Large intestine (tissue), 3 donors: ENCODE measurements at regions not wholly inside any gene's neighbourhood (a gene's known extent, or its start where the extent isn't known, plus 50 kb on each side); places are given as distances from the start of the nearest gene placed in this dataset.
A peak's percentile ranks its signal among the peaks of the same experiment; 100 is the strongest.

Experiments used
- DNase-seq, 2 donors: peaks; one replicate each; pipeline versions ENCODE4 v3.0.0 to v3.0.0-alpha.2; 2013
- H3K27ac ChIP-seq: one replicate; pipeline ENCODE4 v1.5.1; 2013; ENCODE audit warnings: low read length
- H3K27me3 ChIP-seq: 2 replicates; pipeline ENCODE4 v1.6.1; 2013; ENCODE audit warnings: low read length; ENCODE audit not compliant: control insufficient read depth, insufficient read depth
- H3K36me3 ChIP-seq: 2 replicates; pipeline ENCODE4 v1.6.1; 2013; ENCODE audit warnings: low read length; ENCODE audit not compliant: control insufficient read depth, insufficient read depth
- H3K4me1 ChIP-seq: one replicate; pipeline ENCODE4 v1.6.1; 2013; ENCODE audit warnings: low read length; ENCODE audit not compliant: control insufficient read depth, insufficient read depth
- H3K4me3 ChIP-seq: one replicate; pipeline ENCODE4 v1.5.1; 2013; ENCODE audit warnings: low read length
- H3K9me3 ChIP-seq: one replicate; pipeline ENCODE4 v1.6.1; 2013; ENCODE audit warnings: mild to moderate bottlenecking, low read depth, low read length, moderate library complexity; ENCODE audit not compliant: control insufficient read depth
- WGBS: methylation state at CpG from one replicate; pipeline ENCODE4 v1.1.5; 2013; ENCODE audit warnings: low lambda C conversion rate; ENCODE audit not compliant: insufficient coverage; 5-methylcytosine and 5-hydroxymethylcytosine counted together

DNA sequence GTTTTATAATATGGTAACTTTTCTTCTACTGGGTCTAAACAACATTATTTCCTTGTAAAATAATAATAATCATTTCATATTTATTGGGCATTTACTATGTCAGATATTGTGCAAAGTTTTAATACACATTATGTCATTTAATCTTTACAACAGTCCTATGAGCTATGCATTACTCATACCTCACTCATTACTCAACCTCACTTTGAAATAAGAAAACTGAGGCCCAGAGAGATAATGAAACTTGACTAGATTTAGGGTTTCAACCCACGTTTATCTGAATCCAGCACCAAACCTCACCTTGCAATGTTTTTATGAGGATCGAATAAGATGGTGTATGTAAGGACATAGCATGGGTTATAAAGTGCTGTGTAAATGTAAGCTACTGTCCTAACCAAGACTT lies 153.2 kb upstream of the SLC13A1 start:
- WGBS = 20% methylated on average over 1 of the region's 2 CpGs
- Histone ChIP-seq H3K4me1 (peaks cover 11% of the 10 kb centered on the region), H3K4me3 (no peak overlapping the region), H3K27ac (peak overlapping the region; percentile 91), H3K36me3 (no peaks in the 10 kb centered on the region), H3K9me3 (no peaks in the 10 kb centered on the region), H3K27me3 (no peaks in the 10 kb centered on the region)
- peak; percentile 33 to 69 for DNase-seq

DNA sequence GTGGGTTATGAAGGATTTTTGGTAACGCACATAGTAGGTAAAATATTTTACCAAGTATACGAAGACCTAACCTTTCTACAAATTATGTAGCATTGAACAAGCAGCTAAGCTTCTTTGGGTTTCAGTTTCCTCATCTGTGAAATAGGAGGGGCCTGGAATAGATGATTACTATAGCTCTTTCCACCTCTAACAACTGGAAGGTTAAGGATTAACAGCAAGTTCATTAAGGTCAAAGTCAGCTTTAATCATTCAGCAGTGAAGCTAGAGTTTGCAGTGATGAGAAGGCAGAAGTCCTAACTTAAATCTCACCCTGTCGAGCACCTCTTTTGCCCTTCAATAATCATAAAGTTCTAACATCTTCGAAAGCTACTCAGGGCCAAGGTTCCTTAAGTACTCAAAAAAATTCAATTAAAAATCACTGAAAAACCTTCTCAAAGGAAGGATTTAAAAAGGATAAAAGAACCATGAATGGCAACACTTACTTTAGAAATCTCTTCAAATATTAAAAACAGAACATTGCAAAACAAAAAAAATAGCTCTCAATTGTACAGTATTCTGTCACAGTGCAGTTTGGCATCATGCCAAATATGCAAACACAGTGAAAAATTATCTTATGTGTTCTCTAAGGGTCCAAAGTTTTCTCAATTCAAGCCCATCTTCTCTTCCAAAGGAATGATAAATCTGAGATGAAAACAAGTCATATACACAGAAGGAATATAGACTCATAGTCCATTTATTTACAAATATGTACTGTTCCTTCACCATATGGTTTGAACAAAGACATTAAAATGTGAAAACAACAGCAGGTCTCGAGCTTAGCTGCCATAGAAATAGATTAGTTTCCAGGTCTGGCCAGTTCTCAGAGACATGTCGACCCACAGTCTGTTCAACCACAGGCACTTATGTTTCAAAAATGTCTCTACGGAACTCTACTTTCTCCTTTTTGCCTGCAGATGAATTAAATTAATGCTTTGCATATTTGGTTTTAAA lies 152.0 kb upstream of the SLC13A1 start:
- H3K9me3 ChIP-seq = no peaks in the 10 kb centered on the region
- H3K27ac ChIP-seq = peak overlapping the region; percentile 91
- H3K4me1 ChIP-seq = peaks cover 11% of the 10 kb centered on the region
- peak; percentile 42 to 74 for DNase-seq
- no peak overlapping the region for H3K4me3 ChIP-seq
- H3K27me3 ChIP-seq = no peaks in the 10 kb centered on the region
- H3K36me3 ChIP-seq = no peaks in the 10 kb centered on the region
- WGBS = 82% methylated on average over 3 of the region's 7 CpGs

- WGBS = 100% methylated on average over 1 of the region's 3 CpGs
- Histone ChIP-seq H3K4me1 (peaks cover 8% of the 10 kb centered on the region), H3K27me3 (no peaks in the 10 kb centered on the region), H3K27ac (peak overlapping the region; percentile 91), H3K4me3 (no peak overlapping the region), H3K9me3 (no peaks in the 10 kb centered on the region), H3K36me3 (no peaks in the 10 kb centered on the region)
- no peak for DNase-seq
Measured at GRCh38 chr7:123351027-123351426, 151.3 kb upstream of the SLC13A1 start.

- Histone ChIP-seq H3K36me3 (no peaks in the 10 kb centered on the region), H3K27me3 (no peaks in the 10 kb centered on the region), H3K27ac (peak overlapping the region; percentile 78), H3K9me3 (no peaks in the 10 kb centered on the region), H3K4me1 (peaks cover 8% of the 10 kb centered on the region), H3K4me3 (no peak overlapping the region)
- no CpG with 5 or more reads among the region's 1 CpG for WGBS
- peak; percentile 42 to 74 for DNase-seq
Measured at GRCh38 chr7:123348690-123349089, 148.9 kb upstream of the SLC13A1 start.

DNA sequence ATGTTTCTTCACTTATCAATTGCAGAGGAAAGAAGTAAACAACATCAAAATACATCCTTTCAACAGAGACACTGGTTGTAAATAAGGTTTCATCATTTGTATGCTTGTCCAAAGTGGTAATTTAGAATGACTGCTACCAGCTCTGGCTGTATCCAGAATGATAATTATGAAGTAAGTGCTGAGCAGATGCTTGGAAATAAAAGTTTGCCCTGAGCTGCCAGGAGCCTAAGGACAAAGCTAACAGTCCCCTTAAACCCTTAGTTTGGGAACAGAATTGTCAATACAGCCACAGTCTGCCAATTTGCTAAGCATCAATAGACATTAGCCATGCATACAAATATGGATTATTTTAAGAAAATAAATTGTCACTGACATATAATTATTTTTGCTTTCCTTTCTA lies 147.0 kb upstream of the SLC13A1 start:
- Histone ChIP-seq H3K4me1 (peaks cover 5% of the 10 kb centered on the region), H3K27me3 (no peaks in the 10 kb centered on the region), H3K36me3 (no peaks in the 10 kb centered on the region), H3K9me3 (no peaks in the 10 kb centered on the region), H3K27ac (no peak overlapping the region), H3K4me3 (no peak overlapping the region)
- no peak for DNase-seq

- WGBS = no CpG with 5 or more reads among the region's 1 CpG
- H3K4me3 ChIP-seq = no peak overlapping the region
- peaks cover 8% of the 10 kb centered on the region for H3K9me3 ChIP-seq
- H3K27ac ChIP-seq = no peak overlapping the region
- peaks cover 15% of the 10 kb centered on the region for H3K4me1 ChIP-seq
- H3K36me3 ChIP-seq = no peaks in the 10 kb centered on the region
- DNase-seq = no peak
- H3K27me3 ChIP-seq = no peaks in the 10 kb centered on the region
Measured at GRCh38 chr7:123343611-123344010, 143.8 kb upstream of the SLC13A1 start.

DNA sequence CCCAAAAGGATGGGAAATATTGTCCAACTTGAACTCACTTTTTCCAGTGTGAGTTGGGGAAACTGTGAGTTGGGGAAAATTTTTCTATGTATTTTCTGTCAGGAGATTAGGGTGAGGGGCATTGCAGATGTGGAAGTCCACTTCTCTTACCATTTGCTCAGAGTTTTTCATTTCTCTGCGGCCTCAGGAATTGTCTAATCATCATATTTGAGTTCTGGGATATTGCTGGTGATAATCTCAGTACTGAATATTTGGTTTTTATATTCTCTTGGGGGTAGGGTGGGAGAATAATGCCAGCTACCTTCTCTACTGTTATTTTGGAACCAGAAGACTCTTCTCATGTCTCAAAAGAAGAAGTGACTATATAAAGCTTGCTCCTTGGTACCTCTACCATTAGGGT lies 141.3 kb upstream of the SLC13A1 start:
- Histone ChIP-seq H3K4me1 (peaks cover 15% of the 10 kb centered on the region), H3K4me3 (no peak overlapping the region), H3K9me3 (peaks cover 8% of the 10 kb centered on the region), H3K27ac (no peak overlapping the region), H3K27me3 (no peaks in the 10 kb centered on the region), H3K36me3 (no peaks in the 10 kb centered on the region)
- no CpG with 5 or more reads among the region's 1 CpG for WGBS
- no peak for DNase-seq

DNA sequence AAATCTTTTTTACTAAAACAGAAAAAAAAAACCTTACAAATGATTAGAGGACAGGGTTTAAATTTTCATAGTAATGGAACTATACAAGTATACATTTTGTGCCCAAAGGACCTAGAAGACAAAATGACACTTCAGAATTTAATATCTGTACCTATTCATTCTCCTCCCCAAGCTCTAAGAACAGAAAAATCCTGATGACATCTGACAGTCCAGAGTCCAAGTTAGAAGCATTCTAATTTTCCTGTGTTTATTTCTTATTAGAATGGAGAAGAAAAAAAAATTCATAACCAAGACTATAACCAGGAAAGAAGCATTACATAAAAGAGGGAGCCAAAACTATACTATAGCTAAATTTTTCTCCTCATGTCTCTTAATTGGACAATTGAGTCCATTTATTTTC lies 138.9 kb upstream of the SLC13A1 start:
- H3K4me3 ChIP-seq = no peak overlapping the region
- peaks cover 8% of the 10 kb centered on the region for H3K9me3 ChIP-seq
- peaks cover 15% of the 10 kb centered on the region for H3K4me1 ChIP-seq
- peak overlapping the region; percentile 77 for H3K27ac ChIP-seq
- DNase-seq = peak in 1 of 2 donors; percentile 60
- no peaks in the 10 kb centered on the region for H3K36me3 ChIP-seq
- no peaks in the 10 kb centered on the region for H3K27me3 ChIP-seq

- H3K9me3 ChIP-seq = peaks cover 4% of the 10 kb centered on the region
Measured at GRCh38 chr7:123329988-123330643, 130.3 kb upstream of the SLC13A1 start.

DNA sequence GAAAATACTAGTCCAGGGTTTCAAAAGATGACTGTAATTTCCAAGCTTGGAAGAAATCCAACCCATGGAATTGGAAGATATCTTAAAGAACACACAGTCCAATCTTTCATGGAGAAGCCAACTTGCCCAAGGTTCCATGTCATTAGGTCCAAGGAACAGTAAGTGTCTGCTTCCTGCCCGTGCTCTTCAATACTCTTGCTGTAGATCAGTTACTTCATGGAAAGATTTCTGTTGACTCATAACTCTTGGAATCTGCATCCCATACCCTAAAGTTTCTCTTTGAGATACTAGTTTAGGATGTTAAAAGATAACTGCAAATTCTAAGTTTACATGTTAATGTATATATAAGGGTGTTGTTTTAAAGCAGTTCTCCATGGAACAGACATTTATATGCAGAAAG lies 127.9 kb upstream of the SLC13A1 start:
- Histone ChIP-seq H3K9me3 (peaks cover 15% of the 10 kb centered on the region), H3K27ac (no peak overlapping the region), H3K4me3 (no peak overlapping the region), H3K36me3 (no peaks in the 10 kb centered on the region), H3K4me1 (no peaks in the 10 kb centered on the region), H3K27me3 (no peaks in the 10 kb centered on the region)
- DNase-seq = no peak
- WGBS = 100% methylated on average over 1 of the region's 1 CpG

More at GRCh38 chr7:123329988-123330643, 130.3 kb upstream of the SLC13A1 start:
- no peaks in the 10 kb centered on the region for H3K27me3 ChIP-seq
- DNase-seq = no peak
- no peaks in the 10 kb centered on the region for H3K4me1 ChIP-seq
- WGBS = no CpG with 5 or more reads among the region's 4 CpGs
- no peak overlapping the region for H3K4me3 ChIP-seq
- H3K36me3 ChIP-seq = no peaks in the 10 kb centered on the region
- no peak overlapping the region for H3K27ac ChIP-seq
